HEK293T (cell line): ENCODE measurements at regions not wholly inside any gene's neighbourhood (a gene's known extent, or its start where the extent isn't known, plus 50 kb on each side); places are given as distances from the start of the nearest gene placed in this dataset.

Experiments
- L3MBTL2 ChIP-seq: fragments of 450-650 bp; conservative IDR thresholded peaks from 2 replicates; pipeline ENCODE4 v1.6.1; 2016; ENCODE audit warnings: mild to moderate bottlenecking
- SP1 ChIP-seq: fragments of 450-650 bp; IDR thresholded peaks from 2 replicates; pipeline ENCODE4 v1.6.1; 2017
- ZNF384 ChIP-seq: fragments of 450-650 bp; IDR thresholded peaks from 2 replicates; pipeline ENCODE4 v1.6.1; 2016

GRCh38 chr4:148608968-148609367 lies 166.8 kb upstream of the NR3C2 start:
- no peak for TF ChIP-seq ZNF384
- TF ChIP-seq L3MBTL2: no peak
- no peak for TF ChIP-seq SP1
